GM21528 (cell line): ENCODE measurements at regions not wholly inside any gene's neighbourhood (a gene's known extent, or its start where the extent isn't known, plus 50 kb on each side); places are given as distances from the start of the nearest gene placed in this dataset.
"Not testable (repeated sequence)": the region's sequence is repeated elsewhere in the genome, so short reads cannot be mapped to it uniquely, and the experiment has no call there.

Experiments
- ATAC-seq: cut with Tn5 transposase; IDR thresholded peaks from one replicate; pipeline ENCODE4 v1.9.1; 2021; ENCODE audit warnings: mild to moderate bottlenecking, moderate library complexity; ENCODE audit not compliant: unreplicated experiment, low FRiP score

DNA sequence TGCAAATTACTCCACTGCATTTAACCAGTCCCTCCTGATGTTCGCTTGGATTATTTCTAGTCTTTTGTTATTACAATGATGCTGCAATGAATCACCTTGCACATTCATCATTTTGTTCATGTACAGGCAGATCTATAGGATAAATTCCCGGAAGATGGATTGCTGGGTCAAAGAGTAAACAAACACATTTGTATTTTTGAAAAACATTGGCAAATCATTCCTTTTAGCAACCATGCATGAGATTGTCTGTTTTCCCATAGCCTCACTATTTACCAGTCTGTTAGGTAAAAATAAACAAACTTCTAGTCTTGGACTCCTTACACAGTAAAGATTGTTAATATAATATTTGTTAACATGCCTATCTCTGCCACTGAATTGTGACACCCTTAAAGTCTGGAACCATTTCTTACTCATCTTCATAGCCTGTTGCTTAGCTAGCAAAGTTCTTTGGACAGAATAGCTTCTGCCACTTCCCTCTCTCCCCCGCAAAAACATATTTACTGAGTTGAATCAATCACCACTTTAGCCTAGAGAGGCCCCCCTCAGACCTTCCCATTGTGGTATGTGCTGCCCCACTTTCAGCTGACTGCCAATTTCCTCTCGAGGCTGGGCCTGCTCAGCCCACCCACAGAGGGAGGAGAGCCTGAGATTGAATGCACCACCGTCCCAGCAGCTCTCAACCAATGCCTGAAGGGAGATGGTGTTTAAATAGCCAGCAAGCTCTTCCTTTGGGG is 108.4 kb upstream of the ATXN3L start:
- no peak for ATAC-seq

DNA sequence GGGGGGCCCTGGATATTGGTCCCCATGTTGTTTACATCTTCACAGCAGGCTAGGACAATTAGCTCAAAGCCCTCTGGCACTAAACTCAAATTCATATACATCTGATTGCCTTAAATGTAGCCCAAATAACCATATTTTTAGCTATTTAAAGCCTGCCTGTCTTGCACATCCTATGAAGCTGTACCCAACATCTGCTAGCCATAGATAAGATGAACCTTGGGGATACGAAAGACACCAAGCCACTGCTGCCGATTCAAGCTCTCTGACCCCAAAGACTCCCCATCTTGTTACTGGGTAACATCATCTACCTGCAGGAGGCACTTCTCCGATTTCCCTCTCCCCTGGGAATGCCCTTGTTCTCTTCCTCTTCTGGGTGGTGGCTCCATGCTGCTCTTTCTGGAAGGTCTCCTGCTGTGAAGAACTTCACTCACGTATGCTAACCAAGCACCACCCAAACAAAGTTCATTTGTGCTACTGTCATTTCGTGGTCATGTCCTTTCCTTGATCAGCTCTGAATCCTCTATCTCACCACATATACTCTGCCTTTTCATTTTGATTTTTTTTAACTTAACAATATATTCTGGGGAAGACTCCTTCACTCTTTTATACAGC is 107.7 kb upstream of the ATXN3L start:
- ATAC-seq: no peak

DNA sequence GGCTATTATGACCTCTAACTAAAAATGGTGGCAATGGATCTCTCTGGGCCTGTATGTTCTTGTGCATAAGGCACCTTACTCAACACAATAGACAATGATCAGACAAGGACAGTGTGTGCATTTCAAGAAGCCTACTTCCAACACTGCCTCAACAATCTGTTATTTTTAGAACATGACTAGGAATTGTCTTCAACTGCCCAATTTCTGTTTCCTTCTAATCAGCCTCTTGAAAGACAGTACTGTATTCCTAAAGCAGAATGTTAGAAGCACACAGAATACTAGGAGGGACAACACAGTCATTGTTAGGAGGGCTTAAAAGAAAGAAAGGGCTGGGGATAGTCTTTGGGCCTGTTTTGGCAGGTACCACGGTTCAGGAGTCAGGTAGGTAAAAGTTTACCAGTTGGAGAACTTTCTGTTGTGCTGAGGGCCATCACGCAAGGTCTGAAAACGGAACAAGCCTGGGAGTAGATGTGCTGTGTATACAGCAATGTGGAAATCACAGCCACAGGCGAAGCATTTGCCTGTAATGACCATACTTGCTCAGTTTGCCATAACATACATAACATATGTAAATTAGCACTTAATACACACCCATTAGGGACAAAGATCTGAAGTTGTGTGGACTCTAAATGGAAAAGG is 100.8 kb upstream of the ATXN3L start:
- ATAC-seq: no peak

DNA sequence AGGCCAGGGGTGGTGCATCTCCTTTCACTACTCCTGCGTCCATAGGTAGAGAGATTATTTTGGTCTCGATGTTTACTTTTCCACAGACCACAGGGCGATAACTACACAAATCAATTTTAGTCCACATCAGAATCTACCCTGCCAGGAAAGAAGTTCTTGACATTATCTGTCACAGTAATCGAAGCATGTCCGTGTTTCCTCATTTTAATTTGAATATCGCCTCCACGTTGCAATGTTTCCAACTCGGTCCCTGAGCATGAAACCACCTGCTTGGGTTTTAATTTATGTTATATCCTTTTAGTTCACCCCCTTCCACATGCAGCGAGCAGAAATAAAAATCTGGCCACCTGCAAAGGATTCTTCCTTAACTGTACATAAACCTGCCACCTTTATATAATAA is 100.1 kb upstream of the ATXN3L start:
- no peak for ATAC-seq

DNA sequence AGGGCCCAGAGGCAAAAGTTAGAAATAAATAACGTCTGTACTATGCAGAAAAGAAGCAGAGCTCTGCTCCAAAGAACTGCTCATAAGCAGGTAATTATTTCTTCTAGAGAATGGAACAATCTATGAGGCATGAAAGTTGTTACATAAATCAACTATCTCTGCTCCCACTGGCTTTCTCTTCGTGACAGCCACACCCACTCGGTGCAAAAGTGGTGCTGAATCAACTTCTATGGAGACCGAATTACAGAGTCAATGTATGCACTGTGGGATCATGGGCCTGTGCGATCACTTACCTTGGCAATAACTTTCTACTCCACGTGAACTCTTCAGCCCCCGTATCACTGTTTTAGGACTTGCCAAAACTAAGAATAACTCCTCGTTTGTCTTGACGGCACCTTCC is 99.4 kb upstream of the ATXN3L start:
- ATAC-seq: no peak

DNA sequence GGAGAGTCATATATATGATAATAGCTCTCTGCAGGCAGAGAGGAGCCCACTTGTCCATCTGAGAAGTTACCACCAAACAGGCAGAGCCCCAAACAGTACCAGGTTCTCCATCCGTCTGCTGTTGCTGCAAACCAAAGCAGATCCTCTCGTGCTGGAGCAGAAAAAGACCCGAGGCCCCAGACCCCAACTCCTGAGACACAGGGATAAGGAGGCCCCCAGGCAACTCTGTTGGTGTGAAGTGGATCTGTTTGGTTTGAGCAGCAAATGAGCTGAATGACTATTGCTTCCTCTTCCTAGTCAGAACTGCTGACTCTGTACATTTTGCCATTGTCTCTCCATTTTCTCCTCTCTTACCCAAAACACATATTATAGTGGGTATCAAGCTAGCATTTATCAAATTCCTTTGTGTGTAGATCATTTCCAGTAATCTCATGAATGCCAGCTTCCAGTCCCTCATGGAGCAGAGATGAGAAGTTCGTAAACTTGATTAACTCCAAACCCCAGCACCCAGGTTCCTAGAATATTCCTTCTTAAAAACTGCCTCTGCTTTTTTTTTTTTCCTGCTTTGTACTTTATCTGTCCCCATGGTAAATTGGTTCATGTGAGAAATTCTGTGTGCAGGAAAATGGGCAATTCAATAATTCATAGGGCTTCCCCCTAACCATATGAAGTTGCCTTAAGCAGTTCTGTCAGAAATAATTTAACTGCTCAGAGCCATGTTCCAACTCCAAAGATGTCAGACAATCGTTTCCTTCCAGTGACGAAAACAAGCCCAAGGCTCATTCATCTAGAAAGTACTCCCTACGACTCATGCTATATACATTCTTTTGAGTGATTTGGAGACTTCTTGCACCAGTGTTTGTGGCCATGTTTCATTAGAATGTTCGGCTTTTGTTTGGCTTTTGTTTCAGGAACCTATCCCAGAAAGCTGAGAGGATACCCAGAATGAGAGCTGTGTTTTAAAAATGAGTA is 98.6 kb upstream of the ATXN3L start:
- ATAC-seq: no peak

DNA sequence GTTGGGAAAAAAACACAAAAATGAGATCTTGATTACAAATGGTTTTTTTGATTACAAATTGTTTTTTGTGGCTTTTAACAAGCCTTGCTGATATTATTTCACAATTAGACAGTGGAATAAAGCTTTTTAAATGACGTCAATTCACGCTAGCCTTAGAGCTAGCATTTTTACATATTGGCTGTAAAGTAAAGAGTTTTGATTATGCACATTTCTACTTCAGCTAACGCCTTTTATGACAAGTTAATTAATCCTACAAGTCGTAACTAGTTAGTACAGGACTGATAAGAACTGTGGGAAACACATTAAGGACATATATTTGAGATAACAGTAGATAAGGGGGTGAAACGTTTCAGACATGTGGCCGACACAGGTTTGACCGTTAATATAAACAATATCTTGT is 95.7 kb upstream of the ATXN3L start:
- ATAC-seq: no peak

DNA sequence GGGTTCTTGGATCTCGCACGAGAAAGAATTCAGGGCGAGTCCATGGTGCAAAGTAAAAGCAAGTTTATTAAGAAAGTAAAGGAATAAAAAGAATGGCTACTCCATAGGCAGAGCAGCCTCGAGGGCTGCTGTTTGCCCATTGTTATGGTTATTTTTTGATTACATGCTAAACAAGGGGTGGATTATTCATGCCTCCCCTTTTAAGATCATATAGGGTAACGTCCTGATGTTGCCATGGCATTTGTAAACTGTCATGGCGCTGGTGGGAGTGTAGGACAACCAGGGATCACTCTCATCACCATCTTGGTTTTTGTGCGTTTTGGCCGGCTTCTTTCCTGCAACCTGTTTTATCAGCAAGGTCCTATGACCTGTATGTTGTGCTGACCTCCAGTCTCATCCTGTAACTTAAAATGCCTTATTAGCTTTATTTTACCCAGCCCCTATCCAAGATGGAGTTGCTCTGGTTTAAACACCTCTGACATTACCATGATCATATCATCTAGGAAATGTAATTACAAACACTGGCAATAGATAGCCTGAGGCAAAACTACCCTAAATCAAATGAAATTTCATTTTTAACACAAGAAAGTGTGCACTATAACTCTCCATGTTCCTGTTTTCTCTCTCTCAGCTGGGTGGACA is 94.3 kb upstream of the ATXN3L start:
- no peak for ATAC-seq

DNA sequence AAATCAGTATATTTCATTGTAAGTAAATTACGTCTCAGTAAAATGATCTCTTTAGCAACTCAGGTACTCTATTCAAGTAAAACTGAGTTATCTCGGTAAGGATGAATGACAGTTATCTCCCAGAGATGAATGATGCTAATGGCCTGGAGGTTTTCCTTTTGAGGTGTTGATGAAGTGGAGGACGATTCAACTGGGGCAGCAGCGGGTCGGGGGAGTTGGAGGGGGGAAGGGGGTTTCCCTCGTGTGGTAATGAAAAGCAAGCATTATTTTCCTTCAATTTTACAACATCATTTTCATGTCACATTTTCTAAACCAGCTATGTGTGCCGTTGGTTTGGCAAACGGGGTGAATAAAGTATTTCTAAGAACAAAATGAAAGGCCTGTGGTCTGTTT is 92.4 kb upstream of the ATXN3L start:
- no peak for ATAC-seq

DNA sequence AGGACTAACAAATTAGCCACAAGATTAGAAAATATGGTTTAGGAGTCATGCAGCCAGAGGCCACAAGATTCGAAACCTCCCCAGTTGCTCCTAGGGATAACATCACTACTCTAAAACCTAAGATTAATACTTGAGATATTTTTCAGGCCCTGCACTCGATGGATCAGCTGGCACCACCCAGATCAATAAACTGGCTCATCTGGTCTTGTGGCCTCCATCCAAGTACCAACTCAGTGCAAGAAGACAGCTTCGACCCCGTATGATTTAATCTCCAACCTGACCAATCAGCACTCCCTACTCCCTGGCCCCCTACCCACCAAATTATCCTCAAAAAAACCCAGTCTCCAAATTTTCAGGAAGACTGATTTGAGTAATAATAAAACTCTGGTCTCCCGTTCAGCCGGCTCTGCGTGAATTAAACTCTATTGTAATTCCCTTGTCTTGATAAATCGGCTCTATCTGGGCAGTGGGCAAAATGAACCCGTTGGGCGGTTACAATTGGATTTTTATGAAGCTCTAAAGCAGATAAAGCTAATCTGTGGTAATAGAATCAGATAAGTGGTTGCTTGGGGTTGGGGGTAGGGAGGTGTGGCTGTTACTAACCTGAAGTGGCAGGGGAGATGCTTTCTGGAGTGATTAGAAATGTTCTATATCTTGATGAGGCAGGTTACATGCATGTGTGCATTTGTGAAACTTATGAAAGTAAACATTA is 91.8 kb upstream of the ATXN3L start:
- no peak for ATAC-seq

DNA sequence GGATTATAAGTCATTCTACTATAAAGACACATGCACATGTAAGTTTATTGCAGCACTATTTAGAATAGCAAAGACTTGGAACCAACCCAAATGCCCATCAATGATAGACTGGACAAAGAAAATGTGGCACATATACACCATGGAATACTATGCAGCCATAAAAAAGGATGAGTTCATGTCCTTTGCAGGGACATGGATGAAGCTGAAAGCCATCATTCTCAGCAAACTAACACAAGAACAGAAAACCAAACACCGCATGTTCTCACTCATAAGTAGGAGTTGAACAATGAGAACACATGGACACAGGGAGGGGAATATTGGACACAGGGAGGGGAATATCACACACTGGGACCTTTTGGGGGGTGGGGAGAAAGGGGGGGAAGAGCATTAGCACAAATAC is 88.7 kb upstream of the ATXN3L start:
- not testable (repeated sequence) for ATAC-seq

DNA sequence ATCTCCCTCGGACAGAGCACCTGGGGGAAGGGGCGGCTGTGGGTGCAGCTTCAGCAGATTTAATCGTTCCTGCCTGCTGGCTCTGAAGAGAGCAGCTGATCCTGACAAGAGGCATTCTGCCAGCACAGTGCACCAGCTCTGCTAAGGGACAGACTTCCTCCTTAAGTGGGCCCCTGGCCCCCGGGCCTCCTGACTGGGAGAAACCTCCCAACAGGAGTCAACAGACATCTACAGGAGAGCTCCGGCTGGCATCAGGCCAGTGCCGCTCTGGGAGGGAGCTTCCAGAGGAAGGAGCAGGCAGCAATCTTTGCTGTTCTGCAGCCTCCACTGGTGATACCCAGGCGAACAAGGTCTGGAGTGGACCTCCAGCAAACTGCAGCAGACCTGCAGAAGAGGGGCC is 84.9 kb upstream of the ATXN3L start:
- not testable (repeated sequence) for ATAC-seq

DNA sequence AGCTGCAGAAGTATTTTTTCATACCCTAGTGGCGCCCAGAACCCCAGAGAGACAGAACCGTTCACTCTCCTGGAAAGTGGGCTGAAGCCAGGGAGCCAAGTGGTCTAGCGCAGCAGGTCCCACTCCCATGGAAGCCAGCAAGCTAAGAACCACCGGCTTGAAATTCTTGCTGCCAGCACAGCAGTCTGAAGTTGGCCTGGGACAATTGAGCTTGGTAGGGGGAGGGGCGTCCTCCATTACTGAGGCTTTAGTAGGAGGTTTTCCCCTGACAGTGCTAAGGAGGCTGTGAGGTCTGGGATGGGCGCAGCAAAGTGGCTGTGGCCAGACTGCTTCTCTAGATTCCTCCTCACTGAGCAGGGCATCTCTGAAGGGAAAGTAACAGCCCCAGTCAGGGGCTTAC is 84.5 kb upstream of the ATXN3L start:
- ATAC-seq: no peak

DNA sequence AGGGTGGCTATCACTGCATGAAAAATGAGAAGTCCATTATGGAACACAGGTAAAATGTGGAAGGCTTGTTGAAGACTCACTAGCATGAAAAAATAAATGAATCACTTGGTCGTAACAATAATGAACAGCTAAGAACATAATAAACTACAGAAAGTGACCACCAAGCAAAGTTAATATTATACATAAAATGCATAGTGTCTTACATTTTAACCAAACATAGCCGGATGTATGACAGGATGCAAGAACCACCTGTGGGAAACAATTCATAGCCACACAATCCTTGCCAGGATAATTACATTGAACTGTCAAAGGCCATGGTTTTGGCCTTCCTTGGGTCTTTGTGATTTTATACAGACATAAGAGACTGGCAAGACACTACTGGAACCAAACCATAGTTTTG is 81.9 kb upstream of the ATXN3L start:
- no peak for ATAC-seq

DNA sequence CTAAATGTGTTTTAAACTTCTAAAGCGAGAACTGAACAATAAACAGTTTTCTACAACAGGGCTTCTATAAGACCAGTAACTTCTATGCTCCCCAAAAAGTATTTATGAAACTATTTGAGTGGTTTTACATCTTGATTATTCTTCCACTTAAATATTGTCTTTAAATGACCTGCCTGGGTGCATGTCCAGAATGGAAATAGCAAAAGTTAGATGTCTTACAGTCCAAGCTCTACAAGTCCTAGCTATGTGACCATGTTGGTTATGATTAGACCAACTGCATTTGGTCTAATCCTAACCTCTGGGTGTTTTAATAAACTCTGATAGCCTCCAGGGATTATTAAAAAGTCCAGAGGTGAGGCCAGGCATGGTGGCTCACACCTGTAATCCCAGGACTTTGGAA is 79.0 kb upstream of the ATXN3L start:
- ATAC-seq: no peak

DNA sequence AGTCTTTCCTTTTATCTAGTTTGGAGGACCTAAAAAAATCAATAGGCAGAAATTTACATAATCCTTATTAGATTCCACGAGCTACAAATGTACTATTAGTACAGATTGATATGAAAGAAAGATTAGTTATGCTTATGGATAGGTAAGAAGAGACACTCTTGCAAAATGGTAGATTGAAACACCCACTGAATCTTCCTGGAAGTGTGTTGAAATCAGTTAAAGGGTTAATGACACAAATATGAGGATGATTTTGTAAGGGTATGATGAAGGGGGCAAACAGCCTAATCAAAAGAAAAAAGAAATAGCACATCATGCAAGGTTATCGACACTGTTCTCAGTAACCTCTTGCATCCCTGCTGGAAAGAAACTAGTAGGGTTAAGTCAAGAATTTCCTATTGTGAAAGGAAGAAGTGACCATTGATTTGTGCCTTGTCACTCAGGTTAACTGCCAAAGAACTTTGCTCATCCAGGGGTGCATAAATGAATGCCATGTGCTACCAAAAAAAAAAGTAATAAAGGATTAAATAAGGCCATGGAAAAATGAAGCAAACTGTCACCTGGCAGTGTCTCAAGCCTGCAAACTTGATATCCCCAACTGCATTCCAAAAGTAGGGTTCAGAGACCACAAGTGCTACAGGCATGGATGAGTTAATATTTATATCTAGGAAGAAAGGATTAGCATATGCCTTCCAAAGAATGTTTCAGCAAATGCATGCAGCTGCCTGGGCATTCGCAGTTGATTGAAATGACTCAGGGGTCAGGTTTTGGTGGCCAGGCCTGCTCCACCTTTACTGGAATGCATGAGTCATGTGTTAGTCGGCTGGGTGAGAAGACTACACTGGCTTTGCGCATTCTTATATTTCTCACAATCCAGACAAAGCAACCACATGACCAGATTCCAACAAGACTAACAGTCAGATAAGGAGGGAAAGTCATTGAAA is 78.3 kb upstream of the ATXN3L start:
- no peak for ATAC-seq

DNA sequence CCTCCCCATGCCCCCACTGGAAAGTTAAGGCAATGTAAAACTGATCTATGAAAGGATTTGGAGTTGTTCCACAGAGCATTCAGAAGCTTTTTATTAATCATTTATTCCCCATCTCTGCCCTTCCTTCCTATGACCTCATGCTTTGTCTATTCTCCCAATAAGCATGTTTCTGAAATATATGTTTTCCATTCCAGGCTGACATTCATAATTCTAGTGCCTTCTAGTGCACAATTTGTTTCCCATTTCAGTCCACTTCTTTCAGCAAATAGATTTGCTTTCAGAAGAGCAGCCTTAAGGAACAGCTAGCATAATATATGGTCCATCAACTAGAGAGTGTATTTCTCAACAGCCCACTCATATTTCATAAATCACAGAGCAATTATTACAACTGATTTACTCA is 77.1 kb upstream of the ATXN3L start:
- no peak for ATAC-seq

DNA sequence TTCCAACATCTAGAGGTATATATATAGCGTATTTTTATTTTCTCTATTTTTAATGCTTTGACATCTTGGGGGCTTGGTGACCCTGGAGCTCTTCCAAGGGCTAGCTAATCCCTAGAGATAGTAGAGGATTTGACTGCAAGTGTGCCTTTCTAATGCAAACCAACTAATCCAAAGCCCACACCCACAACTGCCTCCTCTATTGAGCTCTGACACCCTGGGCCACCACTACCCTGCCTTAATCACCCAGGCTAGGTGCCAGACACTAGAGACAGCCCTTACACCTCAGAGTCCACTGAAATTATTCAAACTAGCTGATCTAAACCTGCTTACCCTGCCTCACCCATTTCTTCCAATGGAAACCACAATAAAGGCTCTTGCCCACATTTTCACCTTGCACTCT is 69.6 kb upstream of the ATXN3L start:
- ATAC-seq: no peak
